Caco-2 (cell line): ENCODE measurements at regions not wholly inside any gene's neighbourhood (a gene's known extent, or its start where the extent isn't known, plus 50 kb on each side); places are given as distances from the start of the nearest gene placed in this dataset.

Experiments used
- BruUV-seq: library from RNA; stranded (reverse); fragments of 400-500 nt; replicated peaks from 2 replicates; lab custom pipeline; 2021; lab: Mats Ljungman, UMichigan
- CTCF ChIA-PET: fragments of 300-600 bp; sonication (Branson Sonifier 250); formaldehyde crosslinking; loops from one replicate; lab custom pipeline; 2022; ENCODE audit warnings: antibody characterized with exemption; lab: Charles Lee
- POLR2A ChIA-PET: fragments of 300-600 bp; sonication (Branson Sonifier 250); formaldehyde crosslinking; loops from one replicate; lab custom pipeline; 2022; ENCODE audit warnings: antibody characterized with exemption; lab: Charles Lee
- DNase-seq, 2 experiments: peaks; one replicate each; pipeline versions ENCODE4 v3.0.0 to v3.0.0-alpha.2; 2020 to 2022
- H3K27me3 ChIP-seq: replicated peaks from 2 replicates; pipeline ENCODE4 v1.6.0; 2011; ENCODE audit warnings: low read length; ENCODE audit not compliant: control insufficient read depth, insufficient read depth
- H3K36me3 ChIP-seq: 2 replicates; pipeline ENCODE4 v1.5.1; 2011; ENCODE audit warnings: low read length; ENCODE audit not compliant: control insufficient read depth, insufficient read depth
- H3K4me1 ChIP-seq: fragments of 250-450 bp; sonication (Bioruptor Pico); 2 replicates; pipeline ENCODE4 v1.5.1; 2020; ENCODE audit warnings: mild to moderate bottlenecking
- H3K4me3 ChIP-seq: 2 replicates; pipeline ENCODE4 v1.5.1; 2011; ENCODE audit warnings: low read depth, mild to moderate bottlenecking, control low read depth, low read length
- H3K9me3 ChIP-seq: fragments of 250-450 bp; sonication (Bioruptor Pico); 2 replicates; pipeline ENCODE4 v1.5.1; 2020; ENCODE audit warnings: mild to moderate bottlenecking, moderate library complexity
- H3K27ac Mint-ChIP-seq: one replicate; pipeline ENCODE4 v1.8.0; 2022; ENCODE audit warnings: mixed read lengths; ENCODE audit not compliant: unreplicated experiment
- H3K27me3 Mint-ChIP-seq: one replicate; pipeline ENCODE4 v1.8.0; 2022; ENCODE audit warnings: mixed read lengths; ENCODE audit not compliant: insufficient read depth, unreplicated experiment
- H3K36me3 Mint-ChIP-seq: one replicate; pipeline ENCODE4 v1.8.0; 2022; ENCODE audit warnings: mild to moderate bottlenecking, mixed read lengths; ENCODE audit not compliant: insufficient read depth, unreplicated experiment
- H3K4me1 Mint-ChIP-seq: one replicate; pipeline ENCODE4 v1.8.0; 2022; ENCODE audit warnings: low read depth, mixed read lengths; ENCODE audit not compliant: unreplicated experiment
- H3K4me3 Mint-ChIP-seq: one replicate; pipeline ENCODE4 v1.8.0; 2022; ENCODE audit warnings: mild to moderate bottlenecking, moderate library complexity, mixed read lengths; ENCODE audit not compliant: unreplicated experiment
- H3K9me3 Mint-ChIP-seq: one replicate; pipeline ENCODE4 v1.8.0; 2022; ENCODE audit warnings: mixed read lengths; ENCODE audit not compliant: unreplicated experiment
- CTCF ChIP-seq, 2 experiments: fragments of 200-600 bp in 1 of 2; IDR thresholded peaks; 1 replicate in 1 of 2; 2 replicates in 1 of 2; pipeline versions ENCODE4 v1.5.1 to v1.8.0; 2011 to 2022; ENCODE audit warnings: antibody characterized with exemption in 1 of 2, control low read depth in 1 of 2, inconsistent platforms in 1 of 2, low read depth in 1 of 2, low read length in 1 of 2, mild to moderate bottlenecking in 1 of 2, moderate library complexity in 1 of 2; ENCODE audit not compliant: insufficient read depth in 1 of 2, severe bottlenecking in 1 of 2, unreplicated experiment in 1 of 2
- intact Hi-C: fragments of 100-400 bp; cut with micrococcal nuclease; formaldehyde crosslinking; loops from one replicate; pipeline ENCODE4 v1.10.0; 2022; ENCODE audit not compliant: unreplicated experiment

GRCh38 chr22:26964642-26965041 lies 307.3 kb downstream of the MIAT start:
- no peak overlapping the region for H3K27ac Mint-ChIP-seq
- no peaks in the 10 kb centered on the region for H3K9me3 ChIP-seq
- BruUV-seq: no TSS peak
- POLR2A ChIA-PET: no interaction called here
- no peak for DNase-seq
- H3K27me3 ChIP-seq: no peaks in the 10 kb centered on the region
- no peaks in the 10 kb centered on the region for H3K36me3 Mint-ChIP-seq
- H3K36me3 ChIP-seq: no peaks in the 10 kb centered on the region
- CTCF ChIA-PET: no interaction called here
- peaks cover 10% of the 10 kb centered on the region for H3K27me3 Mint-ChIP-seq
- no peak for TF ChIP-seq CTCF (IDR thresholded peaks at IDR 0.05; ENCODE audit: insufficient read depth in 1 of 2, low read depth in 1 of 2, low read length in 1 of 2, severe bottlenecking in 1 of 2, unreplicated experiment in 1 of 2)
- H3K4me3 ChIP-seq: no peak overlapping the region
- intact Hi-C loops: no loop called here
- H3K9me3 Mint-ChIP-seq: peaks cover 6% of the 10 kb centered on the region
- H3K4me1 Mint-ChIP-seq: no peaks in the 10 kb centered on the region
- no peaks in the 10 kb centered on the region for H3K4me1 ChIP-seq
- no peak overlapping the region for H3K4me3 Mint-ChIP-seq

- Mint-ChIP-seq H3K27me3 (peaks cover 10% of the 10 kb centered on the region), H3K4me1 (no peaks in the 10 kb centered on the region), H3K36me3 (no peaks in the 10 kb centered on the region), H3K4me3 (no peak overlapping the region), H3K27ac (no peak overlapping the region), H3K9me3 (peaks cover 6% of the 10 kb centered on the region)
- DNase-seq: no peak
- intact Hi-C loops: no loop called here
- H3K36me3 ChIP-seq: no peaks in the 10 kb centered on the region
- no peaks in the 10 kb centered on the region for H3K4me1 ChIP-seq
- ChIA-PET POLR2A (no interaction called here), CTCF (interaction anchor here (0.6 kb wide), 1 partner anchor 795 kb away, joined by 4 read pairs; no protein-coding TSS in a partner anchor)
- no peak overlapping the region for H3K4me3 ChIP-seq
- BruUV-seq: no TSS peak
- no peaks in the 10 kb centered on the region for H3K27me3 ChIP-seq
- TF ChIP-seq CTCF (IDR thresholded peaks at IDR 0.05; ENCODE audit: insufficient read depth in 1 of 2, low read depth in 1 of 2, low read length in 1 of 2, severe bottlenecking in 1 of 2, unreplicated experiment in 1 of 2): no peak
- no peaks in the 10 kb centered on the region for H3K9me3 ChIP-seq
These were observed 309.9 kb downstream of the MIAT start for GRCh38 chr22:26967282-26967681.

- no peak overlapping the region for H3K4me3 ChIP-seq
- ChIA-PET CTCF (no interaction called here), POLR2A (no interaction called here)
- no peaks in the 10 kb centered on the region for H3K9me3 ChIP-seq
- no peaks in the 10 kb centered on the region for H3K36me3 Mint-ChIP-seq
- no peak overlapping the region for H3K27ac Mint-ChIP-seq
- no peak overlapping the region for H3K4me3 Mint-ChIP-seq
- H3K27me3 Mint-ChIP-seq: peaks cover 10% of the 10 kb centered on the region
- intact Hi-C loops: no loop called here
- no peaks in the 10 kb centered on the region for H3K36me3 ChIP-seq
- no peak for DNase-seq
- no peaks in the 10 kb centered on the region for H3K4me1 ChIP-seq
- no peaks in the 10 kb centered on the region for H3K27me3 ChIP-seq
- TF ChIP-seq CTCF (IDR thresholded peaks at IDR 0.05; ENCODE audit: insufficient read depth in 1 of 2, low read depth in 1 of 2, low read length in 1 of 2, severe bottlenecking in 1 of 2, unreplicated experiment in 1 of 2): no peak
- H3K9me3 Mint-ChIP-seq: peaks cover 6% of the 10 kb centered on the region
- no TSS peak for BruUV-seq
- no peaks in the 10 kb centered on the region for H3K4me1 Mint-ChIP-seq
These were observed 311.6 kb downstream of the MIAT start for GRCh38 chr22:26968859-26969523.
